HCT116 (cell line): ENCODE measurements at regions not wholly inside any gene's neighbourhood (a gene's known extent, or its start where the extent isn't known, plus 50 kb on each side); places are given as distances from the start of the nearest gene placed in this dataset.

Experiments
- ATAC-seq: fragments of 200-7000 bp; cut with Tn5 transposase; 2 replicates; pipeline ENCODE4 v1.9.1; 2020; ENCODE audit warnings: mild to moderate bottlenecking, moderate library complexity
- BruUV-seq: library from RNA; stranded (reverse); fragments of 400-500 nt; replicated peaks from 2 replicates; lab custom pipeline; 2021; lab: Mats Ljungman, UMichigan
- CTCF ChIA-PET: fragments of 300-600 bp; sonication (Branson Sonifier 250); formaldehyde crosslinking; loops from one replicate; lab custom pipeline; 2021; ENCODE audit warnings: antibody characterized with exemption; lab: Charles Lee
- POLR2A ChIA-PET: fragments of 300-600, 350-600 bp; sonication (Branson Sonifier 250); formaldehyde crosslinking; loops from one replicate; lab custom pipeline; 2021; ENCODE audit warnings: antibody characterized with exemption; lab: Charles Lee
- RAD21 ChIA-PET, 2 experiments: fragments of 300-600 bp; sonication (Branson Sonifier 250); formaldehyde crosslinking; loops; one replicate each; lab custom pipeline; 2023; ENCODE audit warnings: low total read pairs in 2 of 2; ENCODE audit not compliant: uncharacterized antibody in 2 of 2, unreplicated experiment in 2 of 2, low non-redundant PET in 1 of 2; lab: Charles Lee
- DNase-seq: peaks from one replicate; pipeline ENCODE4 v3.0.0-alpha.2; 2010; ENCODE audit warnings: low read depth, low spot score
- H2AFZ ChIP-seq: fragments of 200-600 bp; shearing (Covaris generic), sonication (generic); 2 replicates; pipeline ENCODE4 v1.6.1; 2017; ENCODE audit warnings: low read depth, mixed run types, mixed read lengths, antibody characterized with exemption, low read length; ENCODE audit not compliant: poor library complexity, severe bottlenecking
- H3K27ac ChIP-seq: 2 replicates; pipeline ENCODE4 v1.5.1; 2012; ENCODE audit warnings: low read depth, low read length
- H3K27me3 ChIP-seq: fragments of 200-600 bp; sonication (generic); 2 replicates; pipeline ENCODE4 v1.6.1; 2016; ENCODE audit warnings: mixed run types, low read length, mixed read lengths; ENCODE audit not compliant: insufficient read depth
- H3K36me3 ChIP-seq, 2 experiments: fragments of 200-500 bp in 1 of 2; fragments of 200-600 bp in 1 of 2; sonication (Bioruptor generic) in 1 of 2; sonication (generic) in 1 of 2; 2 replicates each; pipeline versions ENCODE4 v1.5.1 to v1.6.1; 2014 to 2016; ENCODE audit warnings: low read length in 2 of 2, inconsistent platforms in 1 of 2, mixed read lengths in 1 of 2, mixed run types in 1 of 2; ENCODE audit not compliant: insufficient read depth in 2 of 2, control insufficient read depth in 1 of 2
- H3K4me1 ChIP-seq, 2 experiments: fragments of 200-600 bp in 1 of 2; sonication (generic) in 1 of 2; 2 replicates each; pipeline versions ENCODE4 v1.5.1 to v1.6.1; 2012 to 2017; ENCODE audit warnings: low read length in 2 of 2, inconsistent platforms in 1 of 2, mild to moderate bottlenecking in 1 of 2, mixed read lengths in 1 of 2, mixed run types in 1 of 2, moderate library complexity in 1 of 2; ENCODE audit not compliant: insufficient read depth in 2 of 2, control insufficient read depth in 1 of 2
- H3K4me2 ChIP-seq: fragments of 200-600 bp; sonication (generic); 2 replicates; pipeline ENCODE4 v1.6.1; 2017; ENCODE audit warnings: mixed run types, low read length, mixed read lengths
- H3K4me3 ChIP-seq, 2 experiments: fragments of 200-600 bp in 1 of 2; sonication (generic) in 1 of 2; replicated peaks in 1 of 2; 2 replicates each; pipeline ENCODE4 v1.5.1; 2011 to 2016; ENCODE audit warnings: low read length in 2 of 2, control low read depth in 1 of 2, low read depth in 1 of 2, mild to moderate bottlenecking in 1 of 2, mixed read lengths in 1 of 2, mixed run types in 1 of 2
- H3K79me2 ChIP-seq: fragments of 200-600 bp; sonication (generic); 2 replicates; pipeline ENCODE4 v1.6.1; 2017; ENCODE audit warnings: mild to moderate bottlenecking, mixed run types, low read length, moderate library complexity, mixed read lengths; ENCODE audit not compliant: insufficient read depth
- H3K9ac ChIP-seq: fragments of 200-600 bp; sonication (generic); 2 replicates; pipeline ENCODE4 v1.6.1; 2016; ENCODE audit warnings: low read length, mixed read lengths
- H3K9me2 ChIP-seq: fragments of 200-600 bp; sonication (generic), shearing (Covaris generic); 2 replicates; pipeline ENCODE4 v1.6.1; 2017; ENCODE audit warnings: mixed run types, mild to moderate bottlenecking, moderate library complexity; ENCODE audit not compliant: insufficient read depth
- H3K9me3 ChIP-seq, 2 experiments: fragments of 200-500 bp in 1 of 2; fragments of 200-600 bp in 1 of 2; sonication (Bioruptor generic) in 1 of 2; sonication (generic) in 1 of 2; 2 replicates each; pipeline ENCODE4 v1.6.1; 2014 to 2017; ENCODE audit warnings: low read length in 2 of 2, mixed read lengths in 2 of 2, inconsistent platforms in 1 of 2, low read depth in 1 of 2, mild to moderate bottlenecking in 1 of 2, mixed run types in 1 of 2, moderate library complexity in 1 of 2; ENCODE audit not compliant: control insufficient read depth in 1 of 2, insufficient read depth in 1 of 2
- H4K20me1 ChIP-seq: fragments of 200-600 bp; sonication (generic), shearing (Covaris generic); 2 replicates; pipeline ENCODE4 v1.6.1; 2017; ENCODE audit warnings: mixed run types, mild to moderate bottlenecking, moderate library complexity; ENCODE audit not compliant: insufficient read depth
- CBX3 ChIP-seq: IDR thresholded peaks from 2 replicates; pipeline ENCODE4 v1.6.1; 2012; ENCODE audit warnings: low read depth
- ELF1 ChIP-seq: IDR thresholded peaks from 2 replicates; pipeline ENCODE4 v1.6.1; 2012; ENCODE audit warnings: low read depth, borderline replicate concordance
- EZH2 ChIP-seq: fragments of 200-600 bp; sonication (generic); IDR thresholded peaks from 2 replicates; pipeline ENCODE4 v1.6.1; 2017; ENCODE audit warnings: antibody characterized with exemption, mixed run types
- EZH2phosphoT487 ChIP-seq: fragments of 200-600 bp; IDR thresholded peaks from 2 replicates; pipeline ENCODE4 v1.6.1; 2018; ENCODE audit warnings: antibody characterized with exemption, borderline replicate concordance
- FOSL1 ChIP-seq: IDR thresholded peaks from 2 replicates; pipeline ENCODE4 v1.6.1; 2012; ENCODE audit warnings: low read depth
- POLR2A ChIP-seq: IDR thresholded peaks from 2 replicates; pipeline ENCODE4 v1.7.0; 2011; ENCODE audit warnings: borderline replicate concordance; ENCODE audit not compliant: insufficient read depth, insufficient read length; ENCODE audit errors: extremely low read depth
- intact Hi-C: fragments of 100-400 bp; cut with micrococcal nuclease; formaldehyde crosslinking; loops from 2 replicates; pipeline ENCODE4 v1.10.0; 2022
- TF ChIP-seq, protein P1 (sequence below): IDR thresholded peaks from 2 replicates; pipeline ENCODE4 v1.6.1; 2012; ENCODE audit warnings: low read depth

DNA sequence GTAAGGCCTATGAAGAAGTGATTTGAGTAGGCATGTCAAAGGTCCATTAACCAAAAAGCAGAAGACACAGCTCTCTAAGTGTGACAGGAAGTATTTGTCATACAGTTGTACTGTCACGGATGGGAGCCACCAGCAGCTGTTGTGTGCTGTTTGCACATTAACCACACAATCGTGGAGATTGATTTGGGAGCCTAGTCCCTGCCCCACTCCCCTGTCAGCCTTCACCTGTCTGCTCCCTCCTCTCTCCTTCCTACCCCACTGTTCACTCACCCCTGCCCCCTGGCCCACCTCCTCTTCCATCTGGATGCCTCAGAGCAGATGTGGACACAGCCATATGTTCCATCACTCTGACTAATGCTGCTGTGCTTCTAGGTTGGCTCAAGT is 124.7 kb upstream of the SPACA1 start:
- Histone ChIP-seq H3K9me3 (no peaks in the 10 kb centered on the region), H3K9ac (no peak overlapping the region), H3K79me2 (no peaks in the 10 kb centered on the region), H3K4me2 (no peak overlapping the region), H3K27ac (no peak overlapping the region), H4K20me1 (no peaks in the 10 kb centered on the region), H2AFZ (no peak overlapping the region), H3K4me3 (no peak overlapping the region), H3K4me1 (no peaks in the 10 kb centered on the region), H3K36me3 (no peaks in the 10 kb centered on the region), H3K27me3 (peaks cover 3% of the 10 kb centered on the region; the same call in 1 of the 2 replicates), H3K9me2 (no peaks in the 10 kb centered on the region)
- ChIA-PET POLR2A (no interaction called here), RAD21 (no interaction called here), CTCF (no interaction called here)
- intact Hi-C loops, result loop anchor here (10.0 kb wide), 1 partner anchor 528 kb away; no protein-coding TSS in a partner anchor
- no TSS peak for BruUV-seq
- DNase-seq (no peak), ATAC-seq (no peak)
- TF ChIP-seq POLR2A (no peak), CBX3 (no peak), FOSL1 (no peak), EZH2phosphoT487 (no peak), ELF1 (no peak), EZH2 (no peak)
- TF ChIP-seq, protein P1, sequence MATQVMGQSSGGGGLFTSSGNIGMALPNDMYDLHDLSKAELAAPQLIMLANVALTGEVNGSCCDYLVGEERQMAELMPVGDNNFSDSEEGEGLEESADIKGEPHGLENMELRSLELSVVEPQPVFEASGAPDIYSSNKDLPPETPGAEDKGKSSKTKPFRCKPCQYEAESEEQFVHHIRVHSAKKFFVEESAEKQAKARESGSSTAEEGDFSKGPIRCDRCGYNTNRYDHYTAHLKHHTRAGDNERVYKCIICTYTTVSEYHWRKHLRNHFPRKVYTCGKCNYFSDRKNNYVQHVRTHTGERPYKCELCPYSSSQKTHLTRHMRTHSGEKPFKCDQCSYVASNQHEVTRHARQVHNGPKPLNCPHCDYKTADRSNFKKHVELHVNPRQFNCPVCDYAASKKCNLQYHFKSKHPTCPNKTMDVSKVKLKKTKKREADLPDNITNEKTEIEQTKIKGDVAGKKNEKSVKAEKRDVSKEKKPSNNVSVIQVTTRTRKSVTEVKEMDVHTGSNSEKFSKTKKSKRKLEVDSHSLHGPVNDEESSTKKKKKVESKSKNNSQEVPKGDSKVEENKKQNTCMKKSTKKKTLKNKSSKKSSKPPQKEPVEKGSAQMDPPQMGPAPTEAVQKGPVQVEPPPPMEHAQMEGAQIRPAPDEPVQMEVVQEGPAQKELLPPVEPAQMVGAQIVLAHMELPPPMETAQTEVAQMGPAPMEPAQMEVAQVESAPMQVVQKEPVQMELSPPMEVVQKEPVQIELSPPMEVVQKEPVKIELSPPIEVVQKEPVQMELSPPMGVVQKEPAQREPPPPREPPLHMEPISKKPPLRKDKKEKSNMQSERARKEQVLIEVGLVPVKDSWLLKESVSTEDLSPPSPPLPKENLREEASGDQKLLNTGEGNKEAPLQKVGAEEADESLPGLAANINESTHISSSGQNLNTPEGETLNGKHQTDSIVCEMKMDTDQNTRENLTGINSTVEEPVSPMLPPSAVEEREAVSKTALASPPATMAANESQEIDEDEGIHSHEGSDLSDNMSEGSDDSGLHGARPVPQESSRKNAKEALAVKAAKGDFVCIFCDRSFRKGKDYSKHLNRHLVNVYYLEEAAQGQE, result no peak
